Spleen (tissue), 7 donors: ENCODE measurements at regions not wholly inside any gene's neighbourhood (a gene's known extent, or its start where the extent isn't known, plus 50 kb on each side); places are given as distances from the start of the nearest gene placed in this dataset.

ENCODE experiments used
- POLR2A ChIP-seq, 3 donors: fragments of 450-650 bp; IDR thresholded peaks; one replicate each; pipeline ENCODE4 v1.5.1; 2017; ENCODE audit warnings: antibody characterized with exemption in 3 of 3, mild to moderate bottlenecking in 1 of 3
- TF ChIP-seq, protein P1 (sequence below), 11 experiments: fragments of 200-600 bp in 7 of 11; fragments of 450-650 bp in 4 of 11; sonication (generic) in 4 of 11; IDR thresholded peaks in 8 of 11; conservative IDR thresholded peaks in 3 of 11; 1 replicate in 7 of 11; 2 replicates in 4 of 11; pipeline versions ENCODE4 v1.4.0 to v1.8.0; 2016 to 2021; ENCODE audit warnings: antibody characterized with exemption in 11 of 11, inconsistent platforms in 4 of 11, mild to moderate bottlenecking in 1 of 11
- donor health status: DM: no; HTN: no; CAD: no; lungs with moderate emphysema.
- donor health status: DM: no; HTN: no; CAD: no.
- donor health status: DM: no; HTN: no; CAD: no.

DNA sequence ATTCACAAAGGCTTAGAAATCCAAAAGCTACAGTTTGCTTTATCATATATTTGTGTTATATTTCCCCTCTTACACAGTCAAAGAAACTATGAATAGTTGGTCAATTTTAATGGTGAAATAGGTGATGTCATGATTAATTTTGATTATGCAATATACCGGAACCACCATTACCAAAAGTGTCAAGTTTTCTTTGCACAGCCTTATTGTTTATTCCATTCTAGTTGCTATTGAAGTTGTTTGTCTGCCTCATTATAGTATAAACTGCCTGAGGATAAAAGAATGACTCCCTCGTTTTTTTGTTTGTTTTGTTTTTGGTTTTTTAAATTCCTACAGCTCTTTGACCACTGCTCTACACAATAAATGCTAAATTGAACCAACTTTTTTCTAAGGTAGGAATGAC is 690.6 kb upstream of the ZP4 start:
- TF ChIP-seq, protein P1, sequence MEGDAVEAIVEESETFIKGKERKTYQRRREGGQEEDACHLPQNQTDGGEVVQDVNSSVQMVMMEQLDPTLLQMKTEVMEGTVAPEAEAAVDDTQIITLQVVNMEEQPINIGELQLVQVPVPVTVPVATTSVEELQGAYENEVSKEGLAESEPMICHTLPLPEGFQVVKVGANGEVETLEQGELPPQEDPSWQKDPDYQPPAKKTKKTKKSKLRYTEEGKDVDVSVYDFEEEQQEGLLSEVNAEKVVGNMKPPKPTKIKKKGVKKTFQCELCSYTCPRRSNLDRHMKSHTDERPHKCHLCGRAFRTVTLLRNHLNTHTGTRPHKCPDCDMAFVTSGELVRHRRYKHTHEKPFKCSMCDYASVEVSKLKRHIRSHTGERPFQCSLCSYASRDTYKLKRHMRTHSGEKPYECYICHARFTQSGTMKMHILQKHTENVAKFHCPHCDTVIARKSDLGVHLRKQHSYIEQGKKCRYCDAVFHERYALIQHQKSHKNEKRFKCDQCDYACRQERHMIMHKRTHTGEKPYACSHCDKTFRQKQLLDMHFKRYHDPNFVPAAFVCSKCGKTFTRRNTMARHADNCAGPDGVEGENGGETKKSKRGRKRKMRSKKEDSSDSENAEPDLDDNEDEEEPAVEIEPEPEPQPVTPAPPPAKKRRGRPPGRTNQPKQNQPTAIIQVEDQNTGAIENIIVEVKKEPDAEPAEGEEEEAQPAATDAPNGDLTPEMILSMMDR (IDR thresholded peaks at IDR 0.05 in 8 of 11, conservative IDR thresholded peaks at IDR 0.05 in 3 of 11): no peak
- no peak for TF ChIP-seq POLR2A (IDR thresholded peaks at IDR 0.05)
